ENCODE measurements at regions not wholly inside any gene's neighbourhood (a gene's known extent, or its start where the extent isn't known, plus 50 kb on each side); places are given as distances from the start of the nearest gene placed in this dataset.

DNA sequence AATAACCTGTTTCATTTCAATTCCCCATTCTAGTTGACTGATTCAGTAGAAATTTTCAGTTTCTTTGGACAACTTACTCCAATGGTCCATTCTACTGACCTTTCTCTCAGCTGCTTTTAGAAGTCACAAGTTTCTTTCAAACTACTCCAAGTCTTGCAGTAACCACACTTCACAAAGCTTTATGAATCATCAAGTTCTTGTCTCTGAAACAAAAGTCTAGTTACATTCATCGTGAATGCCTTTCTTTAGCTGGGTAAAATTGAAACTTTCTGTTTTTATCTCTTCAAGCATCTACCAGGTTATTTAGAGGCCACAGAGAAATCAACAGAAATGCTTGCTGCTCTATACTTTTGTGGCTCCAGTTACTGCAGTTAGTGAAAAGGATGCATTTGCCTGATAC lies 405.4 kb downstream of the TMEM232 start:
- TF ChIP-seq, protein P1, sequence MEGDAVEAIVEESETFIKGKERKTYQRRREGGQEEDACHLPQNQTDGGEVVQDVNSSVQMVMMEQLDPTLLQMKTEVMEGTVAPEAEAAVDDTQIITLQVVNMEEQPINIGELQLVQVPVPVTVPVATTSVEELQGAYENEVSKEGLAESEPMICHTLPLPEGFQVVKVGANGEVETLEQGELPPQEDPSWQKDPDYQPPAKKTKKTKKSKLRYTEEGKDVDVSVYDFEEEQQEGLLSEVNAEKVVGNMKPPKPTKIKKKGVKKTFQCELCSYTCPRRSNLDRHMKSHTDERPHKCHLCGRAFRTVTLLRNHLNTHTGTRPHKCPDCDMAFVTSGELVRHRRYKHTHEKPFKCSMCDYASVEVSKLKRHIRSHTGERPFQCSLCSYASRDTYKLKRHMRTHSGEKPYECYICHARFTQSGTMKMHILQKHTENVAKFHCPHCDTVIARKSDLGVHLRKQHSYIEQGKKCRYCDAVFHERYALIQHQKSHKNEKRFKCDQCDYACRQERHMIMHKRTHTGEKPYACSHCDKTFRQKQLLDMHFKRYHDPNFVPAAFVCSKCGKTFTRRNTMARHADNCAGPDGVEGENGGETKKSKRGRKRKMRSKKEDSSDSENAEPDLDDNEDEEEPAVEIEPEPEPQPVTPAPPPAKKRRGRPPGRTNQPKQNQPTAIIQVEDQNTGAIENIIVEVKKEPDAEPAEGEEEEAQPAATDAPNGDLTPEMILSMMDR (conservative IDR thresholded peaks at IDR 0.05; ENCODE audit: low read length) = no peak
- TF ChIP-seq EZH2phosphoT487 (IDR thresholded peaks at IDR 0.05; ENCODE audit: borderline replicate concordance, low read depth, low read length) = no peak
